Suppressor macrophage (primary cell): ENCODE measurements at regions not wholly inside any gene's neighbourhood (a gene's known extent, or its start where the extent isn't known, plus 50 kb on each side); places are given as distances from the start of the nearest gene placed in this dataset.
"Not testable (repeated sequence)": the region's sequence is repeated elsewhere in the genome, so short reads cannot be mapped to it uniquely, and the experiment has no call there.

Experiments
- DNase-seq, 4 experiments: peaks; one replicate each; pipeline ENCODE4 v3.0.0-alpha.2; 2020 to 2022

DNA sequence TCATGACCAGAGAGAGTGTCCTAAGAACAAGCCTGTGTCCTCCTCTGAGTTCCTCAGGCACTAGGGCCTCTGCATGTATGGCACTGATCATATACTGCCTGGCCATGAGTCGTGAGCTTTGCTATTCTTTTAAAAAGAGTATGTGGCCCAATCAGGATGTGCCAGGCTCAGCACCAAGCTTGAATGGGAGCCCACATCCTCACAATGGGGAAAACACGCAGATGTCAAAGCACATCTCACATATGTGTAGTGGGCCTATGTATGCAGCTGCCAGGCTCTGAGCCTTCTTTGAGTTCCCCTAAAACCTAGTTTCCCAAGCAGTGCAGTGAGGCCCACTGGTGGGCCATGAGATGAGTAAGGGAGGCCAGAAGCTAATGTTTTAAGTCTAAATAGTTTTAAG is 69.9 kb upstream of the SLC1A4 start:
- no peak for DNase-seq

DNA sequence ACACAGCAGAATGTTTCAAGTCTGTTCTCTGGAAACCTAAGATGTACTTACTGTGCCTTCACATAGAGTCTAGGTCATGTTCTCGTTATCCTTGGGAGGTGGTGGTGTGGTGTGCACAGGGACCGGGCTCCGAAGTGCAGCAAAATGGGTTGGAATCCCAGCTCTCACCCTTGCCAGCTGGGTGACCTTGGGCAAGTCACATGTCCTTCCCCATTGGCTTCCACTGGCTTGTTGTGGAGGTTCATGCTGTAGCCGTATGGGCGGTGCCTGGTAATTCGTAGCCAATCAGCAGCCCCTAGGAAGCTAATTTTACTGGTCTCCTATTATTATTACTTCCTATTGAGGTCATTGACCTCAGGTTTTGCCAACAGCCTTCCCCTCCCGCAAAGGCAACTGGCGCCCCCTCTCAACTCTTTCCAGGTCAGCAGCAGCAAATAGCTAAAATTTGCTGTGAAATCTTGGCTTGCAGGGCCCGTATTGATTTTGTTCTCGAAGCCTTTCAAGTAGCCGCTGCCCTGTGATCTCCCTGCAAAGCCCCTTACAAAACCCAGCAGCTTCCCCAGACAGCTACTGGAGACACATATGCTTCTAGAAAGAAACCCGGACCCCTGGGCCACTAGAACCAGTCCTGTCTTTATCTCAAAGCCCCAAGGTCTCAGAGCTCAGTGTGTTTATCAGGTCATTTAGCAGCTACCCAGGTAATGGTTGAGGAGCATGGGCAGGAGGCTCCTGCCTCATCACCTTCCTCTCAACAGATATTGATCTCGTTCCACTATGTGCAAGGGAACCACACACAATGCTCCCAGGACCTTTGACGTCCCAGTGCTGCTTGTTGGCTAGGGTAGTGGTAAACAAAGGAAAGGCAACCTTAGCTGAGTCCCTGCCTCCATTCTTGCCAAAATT is 66.5 kb upstream of the SLC1A4 start:
- no peak for DNase-seq

DNA sequence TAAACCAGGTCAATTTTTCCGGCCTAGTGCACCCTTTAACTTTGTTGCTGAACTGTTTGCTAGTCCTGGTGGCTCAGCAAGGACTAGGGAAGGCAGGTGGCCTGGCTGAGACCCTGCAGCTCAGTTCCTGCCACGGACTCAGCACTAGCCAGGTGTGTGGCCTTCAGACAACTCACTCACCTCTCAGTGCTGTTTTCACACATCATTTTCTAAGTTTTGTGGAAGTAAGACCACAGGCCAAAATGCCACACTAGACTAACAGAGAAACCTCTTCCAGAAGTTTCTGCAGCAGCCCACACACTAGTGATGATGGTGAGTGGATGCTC is 65.9 kb upstream of the SLC1A4 start:
- no peak for DNase-seq

DNA sequence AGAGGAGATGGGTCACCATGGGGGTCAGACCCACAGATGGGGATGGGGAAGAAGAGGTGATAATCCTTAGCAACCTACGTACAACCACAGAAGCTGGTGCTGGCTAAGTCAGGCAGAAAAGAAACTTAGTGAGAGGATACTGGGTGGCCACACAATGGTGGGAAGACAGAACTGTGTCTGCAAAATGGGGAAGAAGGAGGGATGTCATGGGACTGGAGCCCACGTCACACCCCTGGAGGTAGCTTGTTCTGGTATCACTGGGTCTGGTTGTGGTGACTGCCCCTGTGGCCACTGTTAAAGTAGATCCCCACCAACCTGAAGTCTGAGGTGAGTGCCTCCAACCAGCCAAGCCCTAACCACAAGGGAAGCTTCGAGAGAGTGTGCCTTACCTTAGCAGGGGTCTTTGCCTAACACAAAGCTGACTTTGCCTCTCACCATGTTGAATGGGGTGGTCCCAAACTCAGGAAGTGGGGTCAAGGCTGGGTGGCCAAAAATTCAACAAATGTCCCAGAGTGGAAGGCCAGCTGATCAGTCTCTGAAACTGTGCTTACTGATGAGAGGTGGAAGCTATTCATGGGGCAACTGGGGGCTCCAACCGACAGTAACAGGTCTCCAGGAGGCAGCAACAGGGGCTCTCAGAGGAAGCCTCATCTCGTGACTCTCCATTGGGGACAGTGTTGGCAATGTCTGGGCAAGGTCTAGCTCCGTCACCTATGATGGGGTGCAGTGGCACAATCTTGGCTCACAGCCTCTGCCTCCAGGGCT is 64.8 kb upstream of the SLC1A4 start:
- DNase-seq, result peak; percentile 55 to 79 (median 75)

DNA sequence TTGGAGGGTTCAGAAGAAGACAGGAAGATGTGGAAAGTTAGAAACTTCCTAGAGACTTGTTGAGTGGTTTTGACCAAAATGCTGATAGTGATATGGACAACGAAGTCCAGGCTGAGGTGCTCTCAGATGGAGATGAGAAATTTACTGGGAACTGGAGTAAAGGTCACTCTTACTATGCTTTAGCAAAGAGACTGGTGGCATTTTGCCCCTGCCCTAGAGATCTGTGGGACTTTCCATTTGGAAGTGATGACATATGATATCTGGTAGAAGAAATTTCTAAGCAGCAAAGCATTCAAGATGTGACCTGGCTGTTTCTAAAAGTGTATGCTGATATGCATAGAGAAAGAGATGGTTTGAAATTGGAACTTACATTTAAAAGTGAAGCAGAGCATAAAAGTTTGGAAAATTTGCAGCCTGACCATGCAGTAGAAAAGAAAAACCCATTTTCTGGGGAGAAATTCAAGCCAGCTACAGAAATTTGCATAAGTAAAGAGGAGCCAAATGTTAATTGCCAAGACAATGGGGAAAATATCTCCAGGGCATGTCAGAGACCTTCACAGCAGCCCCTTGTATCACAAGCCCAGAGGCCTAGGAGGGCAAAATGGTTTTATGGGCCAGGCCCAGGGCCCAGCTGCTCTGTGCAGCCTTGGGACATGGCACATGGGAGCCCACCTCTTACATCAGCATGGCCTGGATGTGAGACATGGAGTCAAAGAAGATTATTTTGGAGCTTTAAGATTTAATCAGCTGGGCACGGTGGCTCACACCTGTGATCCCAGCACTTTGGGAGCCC is 63.1 kb upstream of the SLC1A4 start:
- DNase-seq, result not testable (repeated sequence)

DNA sequence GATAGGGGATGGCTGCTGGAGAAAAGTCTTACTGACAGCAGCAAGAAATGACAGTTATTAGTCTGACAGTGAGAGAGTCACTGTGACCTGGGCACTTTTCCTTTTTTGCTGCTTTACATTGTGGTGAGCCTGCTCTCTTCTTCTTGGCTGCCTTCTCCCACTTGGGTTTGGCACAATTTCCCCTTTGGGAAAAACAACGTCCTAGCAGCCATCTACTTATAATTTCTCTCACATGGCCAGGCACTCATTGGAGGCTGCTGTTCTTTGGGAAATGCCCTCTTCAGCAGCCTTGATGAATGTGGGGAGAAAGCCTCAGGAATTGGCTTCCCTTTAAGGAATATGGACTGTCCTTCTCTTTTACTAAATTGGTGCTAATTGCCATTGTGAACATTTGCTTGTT is 60.4 kb upstream of the SLC1A4 start:
- no peak for DNase-seq

DNA sequence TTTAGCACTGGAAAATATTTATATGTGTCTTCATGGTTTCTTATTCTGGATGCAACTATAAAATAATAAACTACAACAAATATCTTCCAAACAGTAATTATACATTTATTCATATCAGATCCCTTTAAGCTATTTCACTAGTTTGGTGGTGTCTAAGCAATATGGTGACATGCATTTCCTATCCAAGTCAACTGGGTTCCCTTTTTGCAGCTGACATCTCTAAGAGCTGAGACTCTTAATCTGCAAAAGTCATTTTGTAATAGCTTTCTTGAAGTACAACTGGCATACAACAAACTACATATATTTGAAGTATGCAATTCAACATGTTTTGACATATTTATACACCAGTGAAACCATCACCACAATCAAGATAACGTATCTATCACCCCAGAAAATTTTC is 59.9 kb upstream of the SLC1A4 start:
- DNase-seq, result peak in 3 of 4 experiments; percentile 42 to 77 (median 75)

DNA sequence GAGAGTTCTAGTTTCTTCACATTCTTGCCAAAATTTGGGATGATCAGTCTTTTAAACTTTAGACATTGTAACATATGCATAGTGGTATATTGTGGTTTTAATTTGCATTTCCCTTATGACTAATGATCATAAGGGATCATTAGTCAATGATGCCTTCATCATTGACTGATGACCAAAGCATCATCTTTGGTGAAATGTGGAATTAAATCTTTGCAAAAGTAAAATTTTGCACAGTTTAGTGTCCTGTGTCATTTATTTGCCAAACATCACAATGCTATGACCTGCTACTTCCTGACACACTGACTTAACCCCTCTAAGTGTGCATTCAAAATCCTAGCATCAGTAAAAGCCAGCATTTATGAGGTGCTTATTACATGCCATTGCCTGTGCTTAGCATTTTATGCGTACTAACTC is 58.9 kb upstream of the SLC1A4 start:
- DNase-seq, result peak in 3 of 4 experiments; percentile 54 to 86 (median 78)

DNA sequence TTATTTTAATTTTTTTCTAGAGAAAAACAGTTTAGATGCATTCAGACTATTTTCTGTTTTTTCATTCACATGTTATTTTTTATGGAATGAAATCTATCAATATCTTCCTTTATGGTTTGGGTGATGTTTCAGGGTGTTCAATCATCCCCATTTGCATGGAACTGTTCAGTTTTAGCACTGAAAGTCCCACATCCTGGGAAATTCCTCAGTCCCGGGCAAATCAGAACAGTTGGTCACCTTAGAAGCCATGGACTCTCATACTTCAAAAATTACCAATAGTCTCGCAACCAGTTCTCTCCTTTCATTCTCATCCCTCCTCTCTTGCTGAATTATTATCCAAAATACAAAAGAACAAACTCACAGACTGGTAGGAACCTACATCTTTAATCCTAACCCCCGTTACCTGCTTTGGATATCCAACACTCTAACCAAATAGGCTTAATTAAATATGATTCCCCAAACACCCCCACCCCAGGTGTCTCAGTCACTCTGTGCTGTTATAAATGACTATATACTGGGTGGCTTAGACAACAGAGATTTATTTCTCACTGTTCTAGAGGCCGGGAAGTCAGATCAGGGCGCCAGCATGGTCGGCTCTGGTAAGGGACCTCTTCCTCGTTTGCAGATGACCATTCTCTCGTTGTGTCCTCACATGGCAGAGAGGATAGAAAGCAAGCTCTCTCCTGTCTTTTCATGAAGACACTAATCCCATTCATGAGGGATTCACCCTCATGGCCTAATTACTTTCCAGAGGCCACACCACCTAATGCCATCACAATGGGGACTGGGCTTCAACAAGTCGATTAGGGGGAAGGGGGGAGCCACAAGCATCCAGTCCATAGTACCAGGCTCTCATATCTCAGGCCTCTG is 57.7 kb upstream of the SLC1A4 start:
- DNase-seq, result no peak

DNA sequence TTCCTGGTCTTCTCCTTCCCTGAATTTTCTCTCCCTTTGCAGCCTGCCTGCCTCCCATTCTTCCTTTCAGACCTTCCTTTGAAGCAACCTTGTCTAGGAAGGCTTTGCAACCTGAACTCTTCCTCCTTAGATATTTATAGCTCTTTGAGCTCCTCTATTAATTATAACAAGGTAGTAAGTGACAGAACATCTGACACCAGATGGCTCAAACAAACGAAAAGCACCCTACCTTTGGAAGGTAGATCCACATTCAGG is 57.2 kb upstream of the SLC1A4 start:
- no peak for DNase-seq

DNA sequence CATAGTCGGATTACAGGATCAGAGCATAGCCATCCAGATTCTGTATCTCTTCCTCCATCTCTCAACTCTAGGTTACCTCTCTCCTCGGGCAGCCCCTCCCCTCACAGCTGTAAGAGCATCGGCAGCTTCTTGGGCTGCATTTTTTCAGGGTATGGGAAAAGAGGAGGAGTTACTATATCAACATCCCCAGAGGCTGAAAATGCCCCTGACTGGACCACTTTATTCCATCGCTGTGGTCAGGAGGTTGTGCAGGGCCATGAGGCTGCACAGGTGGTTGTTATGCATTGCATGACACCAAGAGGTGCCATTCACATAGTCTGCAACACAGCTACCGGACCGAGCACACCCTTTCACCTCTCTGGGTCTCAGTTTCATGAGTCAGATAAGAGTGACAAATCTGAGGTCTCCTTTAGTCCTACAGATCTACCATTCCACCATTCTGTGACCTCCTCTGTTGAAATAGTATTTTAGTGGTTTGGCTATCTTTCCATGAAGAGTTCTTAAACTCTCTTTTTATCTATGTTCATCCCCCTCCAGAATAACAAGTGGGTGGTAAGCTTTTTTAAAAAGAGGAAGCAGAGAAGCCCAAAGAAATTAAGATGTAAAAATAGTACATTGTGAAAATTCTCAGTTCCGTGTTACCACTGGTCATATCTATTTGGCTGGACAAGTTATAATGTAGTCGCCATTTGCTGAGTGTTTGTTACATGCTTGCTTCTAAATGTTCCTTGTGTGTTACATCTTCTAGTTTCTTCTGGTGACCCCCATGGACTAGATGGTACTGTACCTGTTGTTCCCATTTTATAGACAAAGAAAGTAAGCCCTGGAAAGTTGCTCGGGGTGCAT is 56.6 kb upstream of the SLC1A4 start:
- peak; percentile 33 to 87 (median 69) for DNase-seq

DNA sequence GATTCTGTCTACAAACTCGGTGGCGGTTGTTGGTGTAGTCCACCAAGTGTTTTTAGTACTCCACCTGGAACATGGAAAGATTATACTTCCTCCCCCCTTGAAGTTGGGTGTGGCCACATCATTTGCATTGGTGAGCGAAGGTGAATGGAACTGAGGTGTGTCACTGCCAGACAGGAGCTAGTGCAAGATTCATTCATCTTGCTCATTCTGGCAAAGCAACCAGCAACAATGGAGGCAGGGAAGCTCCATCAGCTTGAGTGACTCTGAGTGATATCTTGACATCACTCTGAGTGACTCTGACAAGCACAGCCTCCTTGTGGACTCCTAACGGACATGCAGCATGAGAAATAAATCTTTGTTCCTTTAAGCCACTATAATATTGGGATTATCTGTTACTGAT is 54.7 kb upstream of the SLC1A4 start:
- DNase-seq, result no peak

DNA sequence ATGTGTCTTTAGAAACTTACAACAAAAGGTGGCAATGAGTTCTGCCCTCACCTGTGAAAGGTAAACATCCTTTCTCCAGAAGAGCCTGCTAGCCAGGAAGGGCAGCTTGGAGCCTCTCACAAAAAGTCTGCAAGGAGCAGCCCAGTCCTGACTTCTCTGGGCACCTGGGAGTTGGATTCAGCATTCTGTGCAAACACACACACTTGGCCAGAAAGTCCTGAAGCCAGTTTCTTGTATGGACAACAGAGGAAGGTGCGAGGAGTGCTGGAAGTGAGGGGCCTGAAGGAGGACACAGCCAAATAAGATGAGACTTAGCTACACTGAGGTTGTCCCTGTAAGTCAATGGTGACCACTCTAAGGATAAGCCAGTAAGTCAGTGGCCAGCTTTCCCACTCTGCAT is 52.4 kb upstream of the SLC1A4 start:
- DNase-seq, result no peak

DNA sequence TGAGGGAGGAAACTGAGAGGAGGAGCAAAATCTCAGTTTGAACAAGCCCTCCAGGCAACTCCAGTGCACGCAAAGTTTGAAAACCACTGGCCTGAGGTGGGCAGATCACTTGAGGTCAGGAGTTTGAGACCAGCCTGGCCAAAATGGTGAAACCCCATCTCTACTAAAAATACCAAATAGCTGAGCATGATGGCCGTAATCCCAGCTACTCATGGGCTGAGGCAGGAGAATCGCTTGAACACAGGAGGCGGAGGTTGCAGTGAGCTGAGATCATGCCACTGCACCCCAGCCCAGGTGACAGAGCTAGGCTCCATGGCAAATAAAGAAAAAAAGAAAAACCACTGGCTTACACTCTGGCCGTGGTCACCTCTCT is 51.9 kb upstream of the SLC1A4 start:
- not testable (repeated sequence) for DNase-seq

DNA sequence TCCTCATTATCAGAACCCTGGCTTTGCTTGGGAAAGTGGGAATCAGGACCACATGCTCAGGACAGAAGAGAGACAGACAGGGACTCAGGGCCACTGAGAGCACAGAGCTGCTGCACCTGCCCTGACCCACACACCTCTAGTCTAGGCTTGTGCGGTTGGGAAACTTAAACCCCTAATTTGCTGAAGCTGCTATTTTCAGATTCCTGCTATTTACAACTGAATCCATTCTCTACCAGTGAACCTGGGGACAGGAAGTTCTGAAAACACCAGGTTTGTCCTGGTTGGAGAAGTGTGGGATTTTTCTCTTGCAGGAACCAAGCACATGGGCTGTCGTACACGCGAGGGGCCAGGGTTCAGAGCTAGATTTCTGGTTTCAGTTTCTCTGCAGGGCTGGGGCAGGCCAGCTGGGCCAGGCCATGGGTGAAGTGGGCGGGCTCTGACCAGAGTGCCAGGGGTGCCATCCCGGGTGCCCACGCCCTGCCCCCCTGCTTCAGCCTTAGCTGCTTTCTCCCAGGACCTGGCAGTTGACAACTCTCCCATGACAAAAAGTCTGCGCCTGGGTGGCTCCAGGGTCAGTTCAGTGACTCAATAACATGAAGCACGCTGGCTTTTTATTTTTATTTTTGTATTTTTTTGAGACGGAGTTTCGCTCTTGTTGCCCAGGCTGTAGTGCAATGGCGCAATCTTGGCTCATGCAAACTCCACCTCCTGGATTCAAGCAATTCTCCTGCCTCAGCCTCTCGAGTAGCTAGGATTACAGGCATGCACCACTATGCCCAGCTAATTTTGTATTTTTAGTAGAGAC is 51.3 kb upstream of the SLC1A4 start:
- DNase-seq, result peak; percentile 52 to 81 (median 76)

DNA sequence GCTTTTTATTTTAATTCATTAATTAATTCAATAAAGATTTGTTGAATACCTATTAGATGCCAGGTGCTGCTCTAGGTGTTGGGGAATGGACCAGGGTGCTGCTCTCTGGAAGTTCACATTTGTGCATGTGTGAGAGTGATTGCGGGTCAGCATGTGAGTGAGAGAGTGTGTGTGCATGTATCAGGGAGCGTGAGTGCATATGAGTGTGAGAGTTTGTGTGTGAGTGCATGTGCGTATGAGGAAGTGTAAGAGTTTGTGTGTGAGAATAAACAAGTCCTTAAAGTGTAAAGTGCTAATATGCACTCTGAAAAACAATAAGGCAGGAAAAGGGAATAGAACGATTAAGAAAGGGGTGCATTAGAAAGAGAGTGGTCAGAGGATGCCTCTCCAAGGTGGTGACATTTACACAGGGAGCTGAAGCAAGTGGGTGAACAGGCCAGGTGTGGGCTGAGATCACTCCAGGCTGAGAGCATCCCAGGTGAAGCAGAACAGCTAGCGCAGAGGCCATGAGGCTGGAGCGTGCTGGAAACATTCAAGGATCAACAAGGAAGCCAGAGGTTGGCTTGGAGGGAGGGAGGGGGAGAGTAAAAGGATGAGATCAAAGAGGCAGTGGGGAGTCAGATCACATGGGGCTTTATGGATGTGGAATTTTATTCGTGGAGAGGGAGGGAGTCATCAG is 50.5 kb upstream of the SLC1A4 start:
- DNase-seq, result no peak

DNA sequence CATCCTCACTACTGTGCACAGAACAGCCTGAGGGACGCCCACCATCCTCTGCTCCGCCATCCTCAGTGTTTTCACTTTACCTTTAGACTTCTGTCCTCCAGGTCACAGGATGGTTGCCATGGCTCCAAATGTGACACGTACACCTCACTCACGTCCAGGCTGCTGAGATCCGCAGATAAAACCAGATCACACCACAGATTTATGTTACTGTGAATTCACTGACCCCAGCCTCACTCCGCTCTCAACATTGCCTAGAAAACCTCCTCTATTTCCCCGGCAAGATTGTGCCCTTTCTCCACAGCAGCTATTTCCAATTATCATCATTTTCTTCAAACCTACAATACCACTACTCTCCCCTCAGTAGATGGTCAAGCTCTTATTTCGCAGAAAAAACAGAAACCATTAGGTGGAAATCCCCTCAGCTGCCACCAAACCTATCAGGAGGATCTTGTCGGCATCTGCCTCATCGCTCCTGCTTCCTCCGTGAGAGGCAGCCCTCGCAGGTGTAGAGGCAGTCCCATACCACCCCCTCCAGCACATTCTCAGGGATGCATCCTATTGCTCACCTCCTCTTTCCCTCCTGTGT is 49.8 kb upstream of the SLC1A4 start:
- DNase-seq, result no peak
